Adrenal gland (tissue), 9 donors: ENCODE measurements at regions not wholly inside any gene's neighbourhood (a gene's known extent, or its start where the extent isn't known, plus 50 kb on each side); places are given as distances from the start of the nearest gene placed in this dataset.

Experiments
- DNase-seq, 7 donors: peaks; one replicate each; pipeline ENCODE4 v3.0.0-alpha.2; 2019 to 2020
- H3K27ac ChIP-seq, 5 donors: fragments of 200-600 bp; sonication (generic) in 4 of 5; 1 replicate in 3 of 5; 2 replicates in 2 of 5; pipeline versions ENCODE4 v1.5.1 to v1.8.0; 2016 to 2020; ENCODE audit warnings: mild to moderate bottlenecking in 1 of 5
- H3K27me3 ChIP-seq: fragments of 200-600 bp; 2 replicates; pipeline ENCODE4 v1.8.0; 2021
- H3K36me3 ChIP-seq, 2 donors: fragments of 200-600 bp; replicated peaks in 1 of 2; 1 replicate in 1 of 2; 2 replicates in 1 of 2; pipeline versions ENCODE4 v1.5.1 to v1.8.0; 2018 to 2022
- H3K4me1 ChIP-seq, 2 donors: fragments of 200-600 bp; replicated peaks in 1 of 2; 1 replicate in 1 of 2; 2 replicates in 1 of 2; pipeline versions ENCODE4 v1.5.1 to v1.8.0; 2018 to 2021
- H3K4me3 ChIP-seq, 4 donors: fragments of 200-600 bp; sonication (generic) in 3 of 4; one replicate each; pipeline ENCODE4 v1.5.1; 2016 to 2018
- H3K9me3 ChIP-seq, 3 donors: fragments of 200-600 bp; sonication (generic) in 1 of 3; replicated peaks in 1 of 3; 1 replicate in 2 of 3; 2 replicates in 1 of 3; pipeline versions ENCODE4 v1.5.1 to v1.8.0; 2016 to 2021
- POLR2A ChIP-seq, 2 donors: fragments of 450-650 bp; IDR thresholded peaks; one replicate each; pipeline ENCODE4 v1.6.1; 2017; ENCODE audit warnings: antibody characterized with exemption in 2 of 2, mild to moderate bottlenecking in 2 of 2, moderate library complexity in 1 of 2
- WGBS, 4 donors: extraction: QIAGEN DNeasy Blood & Tissue Kit in 2 of 4; methylation state at CpG; one replicate each; pipeline versions ENCODE4 v1.1.5 to v1.1.7; 2013 to 2017; 5-methylcytosine and 5-hydroxymethylcytosine counted together
- intact Hi-C, 2 donors: fragments of 100-400 bp; cut with DNase I; formaldehyde crosslinking; loops; one replicate each; pipeline versions ENCODE4 v1.14.1 to v1.15.0; 2022 to 2023
- TF ChIP-seq, protein P1 (sequence below), 6 experiments: fragments of 450-650 bp in 4 of 6; fragments of 200-600 bp in 2 of 6; sonication (generic) in 1 of 6; IDR thresholded peaks; 1 replicate in 5 of 6; 2 replicates in 1 of 6; pipeline versions ENCODE4 v1.5.1 to v1.8.0; 2016 to 2021; ENCODE audit warnings: antibody characterized with exemption in 6 of 6, mild to moderate bottlenecking in 2 of 6, moderate library complexity in 1 of 6
- donor health status: healthy with polysubstance abuse.
- donor health status: Bipolar disorder and iron deficiency.
- donor health status: DM: yes; HTN: yes; CAD: no.
- donor health status: DM: no; HTN: no; CAD: no.
- donor health status: DM: no; HTN: no; CAD: no.

DNA sequence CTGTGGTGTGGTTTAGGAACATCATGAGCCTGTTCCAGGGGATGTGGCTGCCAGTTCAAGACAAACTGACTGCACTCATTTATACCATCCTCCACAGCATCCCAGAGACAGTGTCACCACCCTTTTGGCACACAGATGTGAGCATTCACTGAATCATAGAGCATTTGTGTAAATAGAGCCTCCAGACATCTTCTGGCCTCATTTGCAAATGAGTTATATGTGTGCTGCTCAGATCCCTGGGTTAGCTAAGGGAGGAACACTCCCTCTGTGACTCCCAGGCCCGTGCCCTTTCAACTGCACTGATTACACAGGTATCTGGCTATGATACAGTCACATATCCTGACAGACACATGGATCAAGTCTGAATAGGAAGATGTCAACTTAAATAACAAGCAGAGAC, 351.5 kb upstream of the PLD5 start:
- Histone ChIP-seq H3K36me3 (no peaks in the 10 kb centered on the region), H3K4me3 (no peak overlapping the region), H3K27ac (no peak overlapping the region), H3K9me3 (no peaks in the 10 kb centered on the region), H3K27me3 (no peaks in the 10 kb centered on the region), H3K4me1 (no peaks in the 10 kb centered on the region)
- TF ChIP-seq, protein P1, sequence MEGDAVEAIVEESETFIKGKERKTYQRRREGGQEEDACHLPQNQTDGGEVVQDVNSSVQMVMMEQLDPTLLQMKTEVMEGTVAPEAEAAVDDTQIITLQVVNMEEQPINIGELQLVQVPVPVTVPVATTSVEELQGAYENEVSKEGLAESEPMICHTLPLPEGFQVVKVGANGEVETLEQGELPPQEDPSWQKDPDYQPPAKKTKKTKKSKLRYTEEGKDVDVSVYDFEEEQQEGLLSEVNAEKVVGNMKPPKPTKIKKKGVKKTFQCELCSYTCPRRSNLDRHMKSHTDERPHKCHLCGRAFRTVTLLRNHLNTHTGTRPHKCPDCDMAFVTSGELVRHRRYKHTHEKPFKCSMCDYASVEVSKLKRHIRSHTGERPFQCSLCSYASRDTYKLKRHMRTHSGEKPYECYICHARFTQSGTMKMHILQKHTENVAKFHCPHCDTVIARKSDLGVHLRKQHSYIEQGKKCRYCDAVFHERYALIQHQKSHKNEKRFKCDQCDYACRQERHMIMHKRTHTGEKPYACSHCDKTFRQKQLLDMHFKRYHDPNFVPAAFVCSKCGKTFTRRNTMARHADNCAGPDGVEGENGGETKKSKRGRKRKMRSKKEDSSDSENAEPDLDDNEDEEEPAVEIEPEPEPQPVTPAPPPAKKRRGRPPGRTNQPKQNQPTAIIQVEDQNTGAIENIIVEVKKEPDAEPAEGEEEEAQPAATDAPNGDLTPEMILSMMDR (IDR thresholded peaks at IDR 0.05), result no peak
- no peak for TF ChIP-seq POLR2A (IDR thresholded peaks at IDR 0.05)
- 50 to 93% (median 73%) methylated on average over 1 of the region's 1 CpG for WGBS, 4 donors
- DNase-seq, result no peak
- intact Hi-C loops, result no loop called here

DNA sequence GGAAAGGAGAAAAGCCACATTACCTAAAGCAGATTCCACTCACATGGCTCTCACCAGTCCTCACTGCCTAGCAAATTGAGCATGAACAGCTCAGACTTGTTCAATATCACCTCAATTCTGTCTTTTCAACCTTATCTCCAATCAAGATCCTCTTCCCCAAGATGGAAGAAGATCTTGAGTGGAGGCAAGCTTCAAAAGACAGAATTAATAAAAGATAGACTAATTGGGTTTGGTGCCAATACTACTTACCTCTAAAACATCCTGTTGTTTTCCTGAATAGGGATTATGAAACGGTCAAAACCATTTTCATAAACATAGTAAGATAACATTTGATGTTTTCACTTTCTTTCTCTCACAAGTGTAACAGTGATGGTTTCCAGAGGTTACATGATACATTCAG, 349.2 kb upstream of the PLD5 start:
- intact Hi-C loops, result no loop called here
- TF ChIP-seq, protein P1 (IDR thresholded peaks at IDR 0.05), result no peak
- TF ChIP-seq POLR2A (IDR thresholded peaks at IDR 0.05), result no peak
- DNase-seq, result no peak
- H3K4me3 ChIP-seq, result no peak overlapping the region
- no peaks in the 10 kb centered on the region for H3K36me3 ChIP-seq
- H3K27ac ChIP-seq, result no peak overlapping the region
- whole genome bisulfite sequencing, 4 donors, result 46 to 67% (median 51%) methylated on average over 1 of the region's 1 CpG
- H3K4me1 ChIP-seq, result no peaks in the 10 kb centered on the region
- no peaks in the 10 kb centered on the region for H3K27me3 ChIP-seq
- no peaks in the 10 kb centered on the region for H3K9me3 ChIP-seq

DNA sequence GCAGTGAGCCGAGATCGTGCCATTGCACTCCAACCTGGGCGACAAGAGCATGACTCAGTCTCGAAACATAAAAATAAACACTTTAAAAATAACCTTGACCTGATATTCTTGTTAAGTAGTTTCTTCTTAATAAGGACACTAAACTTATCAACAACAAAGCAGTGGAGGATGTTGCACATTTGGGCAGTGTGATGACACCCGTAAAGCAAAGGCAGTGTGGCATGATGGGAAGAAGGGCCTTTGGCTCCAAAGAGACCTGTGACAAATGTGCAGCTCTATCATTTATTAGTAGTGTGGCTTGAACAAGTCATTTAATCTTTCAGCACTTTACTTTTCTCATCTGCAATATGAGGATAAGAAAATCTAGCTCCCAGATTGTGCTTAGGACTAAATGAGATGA, 348.0 kb upstream of the PLD5 start:
- Histone ChIP-seq H3K27me3 (no peaks in the 10 kb centered on the region), H3K4me3 (no peak overlapping the region), H3K27ac (no peak overlapping the region), H3K9me3 (no peaks in the 10 kb centered on the region), H3K4me1 (no peaks in the 10 kb centered on the region), H3K36me3 (no peaks in the 10 kb centered on the region)
- intact Hi-C loops, result no loop called here
- no peak for TF ChIP-seq POLR2A (IDR thresholded peaks at IDR 0.05)
- TF ChIP-seq, protein P1 (IDR thresholded peaks at IDR 0.05), result no peak
- WGBS, 4 donors, result 66 to 81% (median 75%) methylated on average over 5 of the region's 5 CpGs
- DNase-seq, result no peak

DNA sequence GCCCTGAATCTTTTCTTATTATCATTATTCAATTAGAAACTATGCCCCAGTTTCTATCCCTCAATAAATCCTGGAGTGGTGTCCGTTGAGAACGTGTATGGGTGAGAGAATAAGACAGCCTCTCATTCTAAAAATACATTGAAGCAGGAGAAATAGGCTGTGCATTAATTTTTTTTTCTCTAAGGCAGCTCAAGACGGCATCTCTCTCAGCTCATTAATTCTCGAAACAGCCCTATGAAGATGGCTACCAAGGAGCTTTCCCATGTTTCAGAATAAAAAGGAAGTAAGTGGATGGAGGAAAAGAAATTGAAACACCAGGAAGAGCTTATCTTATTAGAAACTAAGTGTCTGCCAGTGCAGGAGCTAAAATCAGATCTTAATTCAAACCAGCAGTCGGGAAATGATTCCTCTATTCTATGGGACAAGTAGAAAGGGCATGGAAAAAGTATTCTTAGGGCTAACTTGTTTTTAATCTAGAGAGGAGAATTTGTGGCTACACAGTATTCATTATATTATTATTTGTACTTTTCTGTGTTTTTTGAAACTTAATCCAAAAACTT, 347.1 kb upstream of the PLD5 start:
- no peaks in the 10 kb centered on the region for H3K9me3 ChIP-seq
- TF ChIP-seq POLR2A (IDR thresholded peaks at IDR 0.05), result no peak
- TF ChIP-seq, protein P1 (IDR thresholded peaks at IDR 0.05), result no peak
- no peaks in the 10 kb centered on the region for H3K27me3 ChIP-seq
- H3K36me3 ChIP-seq, result no peaks in the 10 kb centered on the region
- H3K4me3 ChIP-seq, result no peak overlapping the region
- DNase-seq, result no peak
- 53 to 60% (median 56%) methylated on average over 5 of the region's 5 CpGs for WGBS, 4 donors
- no peaks in the 10 kb centered on the region for H3K4me1 ChIP-seq
- intact Hi-C loops, result no loop called here
- no peak overlapping the region for H3K27ac ChIP-seq
